Left colon (tissue), 2 donors: ENCODE measurements at regions not wholly inside any gene's neighbourhood (a gene's known extent, or its start where the extent isn't known, plus 50 kb on each side); places are given as distances from the start of the nearest gene placed in this dataset.

Experiments used
- ATAC-seq: fragments of 200-7000 bp; cut with Tn5 transposase; one replicate; pipeline ENCODE4 v1.9.1; 2020; ENCODE audit warnings: mild to moderate bottlenecking, moderate library complexity
- DNase-seq, 2 donors: peaks; one replicate each; pipeline ENCODE4 v3.0.0-alpha.2; 2020
- intact Hi-C, 2 donors: fragments of 100-400 bp; cut with DNase I in 1 of 2; cut with micrococcal nuclease in 1 of 2; formaldehyde crosslinking; loops; one replicate each; pipeline versions ENCODE4 v1.11.2 to v1.14.0; 2022; cut with DNase I, micrococcal nuclease
- microRNA-seq, 2 donors: library from miRNA; unstranded; fragments of <30 nt; microRNA quantifications; one replicate each; pipeline versions ENCODE4 v1.1.0 to v1.2.0, GENCODE V29; 2020
- donor health status: DM: no; HTN: no; CAD: no.
- donor health status: DM: yes; HTN: yes; CAD: no.

DNA sequence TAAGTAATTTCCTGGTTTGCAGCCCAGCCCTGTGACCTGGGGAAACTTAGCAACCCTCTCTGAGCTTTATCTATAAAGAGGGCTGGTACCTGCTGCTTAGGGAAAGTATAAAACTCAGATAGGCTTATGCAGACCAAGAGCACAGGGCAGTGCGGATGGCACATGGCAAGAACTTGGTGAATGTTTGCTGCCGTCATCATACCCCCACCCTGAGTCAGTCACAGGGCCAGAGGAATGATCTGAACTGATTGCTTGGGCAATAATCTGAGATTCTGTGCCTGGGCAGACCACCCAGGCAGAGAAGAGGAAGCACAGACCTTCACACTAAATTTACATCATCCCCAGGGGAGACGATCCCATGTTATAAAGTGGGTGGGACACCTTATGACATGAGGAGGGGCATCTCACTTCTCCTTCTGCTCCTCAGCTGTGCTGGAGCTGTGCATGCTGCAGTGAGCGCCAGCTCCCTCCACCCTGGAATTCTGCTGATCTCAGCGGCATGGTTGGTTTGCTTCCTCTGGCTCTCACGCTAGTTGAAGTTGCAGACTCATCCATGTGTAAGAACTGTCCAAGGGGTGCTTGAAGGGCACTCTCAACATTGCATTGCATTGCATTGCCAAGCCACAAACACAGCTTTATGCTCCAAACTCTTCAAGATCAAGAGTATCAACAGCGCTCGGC is 197.1 kb downstream of the AJAP1 start:
- ATAC-seq = no peak
- no peak for DNase-seq
- intact Hi-C loops = no loop called here

DNA sequence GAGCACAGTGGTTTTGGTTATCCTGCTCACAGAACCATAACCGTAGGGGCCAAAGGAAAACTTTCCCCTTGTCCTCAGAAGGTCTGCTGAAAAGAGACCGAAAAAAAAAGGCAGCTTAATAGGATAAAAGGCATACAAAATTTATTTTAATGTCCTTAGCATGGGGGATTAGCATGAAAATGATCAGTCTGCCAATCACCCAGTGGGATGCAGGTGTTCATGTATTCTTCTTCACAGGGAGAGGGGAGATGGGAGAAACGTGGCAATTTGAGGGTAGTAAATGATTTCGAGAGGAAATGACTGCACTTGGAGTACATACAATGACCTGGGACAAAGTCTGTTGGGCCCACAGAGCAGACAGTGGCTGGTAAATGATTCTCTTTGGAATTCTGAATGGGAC is 194.0 kb downstream of the AJAP1 start:
- intact Hi-C loops = no loop called here
- DNase-seq = no peak
- ATAC-seq = no peak

DNA sequence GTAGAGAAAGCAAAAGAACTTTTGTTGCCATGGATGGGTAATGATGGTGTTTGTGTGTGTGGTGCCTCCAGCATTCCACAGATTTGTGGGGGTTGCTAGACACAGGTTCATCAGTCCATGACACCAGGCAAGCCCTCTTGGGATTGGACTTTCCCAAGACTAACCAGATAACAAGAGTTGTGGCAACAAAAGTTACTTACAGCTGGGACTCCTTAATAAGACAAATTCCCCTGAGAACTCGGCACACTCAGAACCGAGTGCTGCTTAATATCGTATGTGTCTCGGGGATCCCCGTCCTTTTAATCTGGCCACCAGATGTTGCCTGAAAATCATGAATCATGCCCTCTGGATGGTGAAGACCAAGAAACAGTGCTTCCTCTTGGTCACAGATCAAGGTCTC is 193.3 kb downstream of the AJAP1 start:
- ATAC-seq = no peak
- DNase-seq = no peak
- intact Hi-C loops = no loop called here

Small RNAs in the stretch of these regions (microRNA-seq; reads per million reads assigned to microRNA genes)
- 0 reads per million in 2 donors for gene MIR4417
